ENCODE measurements at regions not wholly inside any gene's neighbourhood (a gene's known extent, or its start where the extent isn't known, plus 50 kb on each side); places are given as distances from the start of the nearest gene placed in this dataset.
A peak's percentile ranks its signal among the peaks of the same experiment; 100 is the strongest.
"Not testable (repeated sequence)": the region's sequence is repeated elsewhere in the genome, so short reads cannot be mapped to it uniquely, and the experiment has no call there.

- TF ChIP-seq CTCF (IDR thresholded peaks at IDR 0.05; ENCODE audit: low read depth, low read length) = peak; percentile 80
- Histone ChIP-seq H3K27ac (no peak overlapping the region), H3K36me3 (no peaks in the 10 kb centered on the region), H3K4me3 (ENCODE audit: low read depth, low read length) (no peak overlapping the region), H3K9me3 (ENCODE audit: severe bottlenecking) (no peaks in the 10 kb centered on the region), H3K27me3 (ENCODE audit: insufficient read depth, low read depth, severe bottlenecking) (peaks cover 40% of the 10 kb centered on the region)
- DNase-seq = peak; percentile 78
These were observed 1264.0 kb downstream of the TMEM121 start for GRCh38 chr14:106790189-106791036.

GRCh38 chr14:106792543-106792942 is 1266.2 kb downstream of the TMEM121 start:
- no peak overlapping the region for H3K27ac ChIP-seq
- peaks cover 36% of the 10 kb centered on the region for H3K27me3 ChIP-seq (ENCODE audit: insufficient read depth, low read depth, severe bottlenecking)
- no peaks in the 10 kb centered on the region for H3K36me3 ChIP-seq
- H3K4me3 ChIP-seq (ENCODE audit: low read depth, low read length) = no peak overlapping the region
- no peak for TF ChIP-seq CTCF (IDR thresholded peaks at IDR 0.05; ENCODE audit: low read depth, low read length)
- no peaks in the 10 kb centered on the region for H3K9me3 ChIP-seq (ENCODE audit: severe bottlenecking)
- DNase-seq = no peak

GRCh38 chr14:106798166-106798565 is 1271.8 kb downstream of the TMEM121 start:
- H3K9me3 ChIP-seq (ENCODE audit: severe bottlenecking); DNase-seq: not testable (repeated sequence)

GRCh38 chr14:106802413-106803364 is 1276.3 kb downstream of the TMEM121 start:
- H3K9me3 ChIP-seq (ENCODE audit: severe bottlenecking) = no peaks in the 10 kb centered on the region
- H3K36me3 ChIP-seq = no peaks in the 10 kb centered on the region
- H3K27ac ChIP-seq = no peak overlapping the region
- peak; percentile 51 for DNase-seq
- peak; percentile 38; the same call in 1 of the 2 replicates for TF ChIP-seq CTCF (IDR thresholded peaks at IDR 0.05; ENCODE audit: low read depth, low read length)
- no peak overlapping the region for H3K4me3 ChIP-seq (ENCODE audit: low read depth, low read length)
- H3K27me3 ChIP-seq (ENCODE audit: insufficient read depth, low read depth, severe bottlenecking) = peaks cover 48% of the 10 kb centered on the region

More at GRCh38 chr14:106798166-106798565, 1271.8 kb downstream of the TMEM121 start:
- H3K27ac ChIP-seq; H3K4me3 ChIP-seq (ENCODE audit: low read depth, low read length); H3K36me3 ChIP-seq: not testable (repeated sequence)
- H3K27me3 ChIP-seq (ENCODE audit: insufficient read depth, low read depth, severe bottlenecking) = peaks cover 30% of the 10 kb centered on the region

GRCh38 chr14:106803379-106803778 is 1277.0 kb downstream of the TMEM121 start:
- Histone ChIP-seq H3K27me3 (ENCODE audit: insufficient read depth, low read depth, severe bottlenecking) (peaks cover 48% of the 10 kb centered on the region), H3K36me3 (no peaks in the 10 kb centered on the region), H3K27ac (no peak overlapping the region), H3K4me3 (ENCODE audit: low read depth, low read length) (no peak overlapping the region), H3K9me3 (ENCODE audit: severe bottlenecking) (no peaks in the 10 kb centered on the region)
- no peak for TF ChIP-seq CTCF (IDR thresholded peaks at IDR 0.05; ENCODE audit: low read depth, low read length)
- no peak for DNase-seq

GRCh38 chr14:106807493-106807892 is 1281.1 kb downstream of the TMEM121 start:
- no peak for TF ChIP-seq CTCF (IDR thresholded peaks at IDR 0.05; ENCODE audit: low read depth, low read length)
- DNase-seq = no peak
- Histone ChIP-seq H3K27me3 (ENCODE audit: insufficient read depth, low read depth, severe bottlenecking) (peaks cover 37% of the 10 kb centered on the region), H3K4me3 (ENCODE audit: low read depth, low read length) (no peak overlapping the region), H3K9me3 (ENCODE audit: severe bottlenecking) (no peaks in the 10 kb centered on the region), H3K36me3 (no peaks in the 10 kb centered on the region), H3K27ac (no peak overlapping the region)
